ENCODE measurements at regions not wholly inside any gene's neighbourhood (a gene's known extent, or its start where the extent isn't known, plus 50 kb on each side); places are given as distances from the start of the nearest gene placed in this dataset.

DNA sequence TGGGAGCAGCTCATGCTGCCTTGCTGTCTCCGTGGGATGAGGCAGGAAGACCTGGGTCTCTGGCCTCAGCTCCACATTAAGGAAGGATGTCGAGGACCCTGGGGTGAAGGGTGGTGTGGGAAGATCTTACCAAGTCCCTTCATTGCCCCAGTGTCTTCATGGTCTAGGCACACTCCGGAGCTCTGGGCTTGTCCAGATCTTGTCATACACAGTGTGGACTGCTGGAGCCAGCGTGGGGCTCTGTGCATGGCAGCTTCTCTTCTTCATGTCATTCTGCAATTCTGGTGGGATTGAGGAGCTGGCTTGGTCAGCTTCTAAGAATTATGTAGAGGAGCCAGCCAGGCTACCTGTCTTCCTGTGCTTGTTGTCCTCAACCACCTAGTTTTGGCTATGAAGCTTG, 79.3 kb upstream of the ETV3 start:
- TF ChIP-seq, protein P1, sequence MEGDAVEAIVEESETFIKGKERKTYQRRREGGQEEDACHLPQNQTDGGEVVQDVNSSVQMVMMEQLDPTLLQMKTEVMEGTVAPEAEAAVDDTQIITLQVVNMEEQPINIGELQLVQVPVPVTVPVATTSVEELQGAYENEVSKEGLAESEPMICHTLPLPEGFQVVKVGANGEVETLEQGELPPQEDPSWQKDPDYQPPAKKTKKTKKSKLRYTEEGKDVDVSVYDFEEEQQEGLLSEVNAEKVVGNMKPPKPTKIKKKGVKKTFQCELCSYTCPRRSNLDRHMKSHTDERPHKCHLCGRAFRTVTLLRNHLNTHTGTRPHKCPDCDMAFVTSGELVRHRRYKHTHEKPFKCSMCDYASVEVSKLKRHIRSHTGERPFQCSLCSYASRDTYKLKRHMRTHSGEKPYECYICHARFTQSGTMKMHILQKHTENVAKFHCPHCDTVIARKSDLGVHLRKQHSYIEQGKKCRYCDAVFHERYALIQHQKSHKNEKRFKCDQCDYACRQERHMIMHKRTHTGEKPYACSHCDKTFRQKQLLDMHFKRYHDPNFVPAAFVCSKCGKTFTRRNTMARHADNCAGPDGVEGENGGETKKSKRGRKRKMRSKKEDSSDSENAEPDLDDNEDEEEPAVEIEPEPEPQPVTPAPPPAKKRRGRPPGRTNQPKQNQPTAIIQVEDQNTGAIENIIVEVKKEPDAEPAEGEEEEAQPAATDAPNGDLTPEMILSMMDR (IDR thresholded peaks at IDR 0.05 in 8 of 11, conservative IDR thresholded peaks at IDR 0.05 in 3 of 11) = no peak
- no peak for TF ChIP-seq POLR2A (IDR thresholded peaks at IDR 0.05)

Measured in spleen (tissue), 7 donors.